K562 (cell line): ENCODE measurements at regions not wholly inside any gene's neighbourhood (a gene's known extent, or its start where the extent isn't known, plus 50 kb on each side); places are given as distances from the start of the nearest gene placed in this dataset.
A peak's percentile ranks its signal among the peaks of the same experiment; 100 is the strongest.

Experiments
- ARID2 ChIP-seq: fragments of 450-650 bp; IDR thresholded peaks from 2 replicates; pipeline ENCODE4 v1.6.1; 2017; ENCODE audit warnings: antibody characterized with exemption, mild to moderate bottlenecking
- ASH1L ChIP-seq: fragments of 450-650 bp; IDR thresholded peaks from 2 replicates; pipeline ENCODE4 v1.6.1; 2018; ENCODE audit warnings: borderline replicate concordance, mild to moderate bottlenecking, low read depth; ENCODE audit not compliant: partially characterized antibody
- GTF2B ChIP-seq: IDR thresholded peaks from 2 replicates; pipeline ENCODE4 v1.6.1; 2011; ENCODE audit not compliant: insufficient read length; ENCODE audit errors: extremely low read depth
- HSF4 ChIP-seq: fragments of 250-450 bp; sonication (Bioruptor Pico); IDR thresholded peaks from 2 replicates; pipeline ENCODE4 v2.1.2; 2022; ENCODE audit warnings: mild to moderate bottlenecking, moderate library complexity, borderline replicate concordance
- KLF10 ChIP-seq: fragments of 250-450 bp; sonication (Bioruptor Pico); IDR thresholded peaks from 2 replicates; pipeline ENCODE4 v1.6.1; 2021; ENCODE audit warnings: matching md5 sums
- NFRKB ChIP-seq: fragments of 450-650 bp; IDR thresholded peaks from 2 replicates; pipeline ENCODE4 v1.6.1; 2016; ENCODE audit warnings: low read depth
- PATZ1 ChIP-seq: fragments of 250-450 bp; sonication (Bioruptor Pico); IDR thresholded peaks from 2 replicates; pipeline ENCODE4 v1.5.0; 2020; ENCODE audit warnings: mild to moderate bottlenecking, borderline replicate concordance
- RB1 ChIP-seq: fragments of 450-650 bp; IDR thresholded peaks from 2 replicates; pipeline ENCODE4 v1.6.1; 2017; ENCODE audit warnings: low read depth, mild to moderate bottlenecking
- TRIM24 ChIP-seq, 2 experiments: fragments of 450-650 bp; IDR thresholded peaks; 2 replicates each; pipeline ENCODE4 v1.6.1; 2016
- ZNF143 ChIP-seq: sonication (generic); formaldehyde crosslinking; IDR thresholded peaks from 2 replicates; pipeline ENCODE4 v1.9.0; 2022; ENCODE audit warnings: mild to moderate bottlenecking, missing genetic modification reagents
- ZNF518B ChIP-seq: fragments of 250-450 bp; sonication (Bioruptor Pico); IDR thresholded peaks from 2 replicates; pipeline ENCODE4 v1.5.0; 2021; ENCODE audit warnings: mild to moderate bottlenecking, moderate library complexity
- ZNF592 ChIP-seq: fragments of 450-650 bp; IDR thresholded peaks from 2 replicates; pipeline ENCODE4 v1.6.1; 2017; ENCODE audit warnings: antibody characterized with exemption, mild to moderate bottlenecking

GRCh38 chrX:40266490-40267333 is 169.0 kb upstream of the BCOR start (continued):
- TF ChIP-seq ZNF518B (CRISPR knock-in tag) (no peak), ASH1L (no peak), GTF2B (no peak), RB1 (peak; percentile 66), PATZ1 (CRISPR knock-in tag) (no peak), HSF4 (CRISPR knock-in tag) (no peak), TRIM24 (IDR thresholded peaks at IDR 0.05) (peak in 1 of 2 experiments; percentile 73; a peak in 2 of 4 replicates), ZNF592 (0 out of 2 replicates have a peak, but pooled peaks have one; percentile 60), KLF10 (CRISPR knock-in tag) (no peak), ZNF143 (CRISPR knock-in tag) (no peak), ARID2 (no peak), NFRKB (0 out of 2 replicates have a peak, but pooled peaks have one; percentile 0)
